ENCODE measurements at regions not wholly inside any gene's neighbourhood (a gene's known extent, or its start where the extent isn't known, plus 50 kb on each side); places are given as distances from the start of the nearest gene placed in this dataset.

DNA sequence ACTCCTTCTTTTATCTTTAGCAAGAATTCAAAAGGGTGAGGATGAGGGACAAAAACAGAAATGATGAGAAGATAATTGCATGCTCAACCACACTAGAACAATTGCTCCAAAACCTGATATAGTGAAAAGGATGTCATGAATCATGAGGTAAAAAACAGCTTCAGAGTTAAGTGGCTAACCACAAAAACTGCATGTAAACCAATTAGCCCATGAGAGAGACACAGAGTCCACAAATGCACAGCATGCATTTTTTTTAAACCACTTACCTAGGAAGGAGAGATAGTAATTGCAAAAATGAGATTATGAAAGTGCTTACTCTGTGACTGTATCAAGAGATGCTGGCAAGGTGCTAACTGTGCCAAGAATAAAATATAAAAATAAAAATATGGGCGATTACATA, 132.9 kb downstream of the MBL2 start:
- TF ChIP-seq, protein P1, sequence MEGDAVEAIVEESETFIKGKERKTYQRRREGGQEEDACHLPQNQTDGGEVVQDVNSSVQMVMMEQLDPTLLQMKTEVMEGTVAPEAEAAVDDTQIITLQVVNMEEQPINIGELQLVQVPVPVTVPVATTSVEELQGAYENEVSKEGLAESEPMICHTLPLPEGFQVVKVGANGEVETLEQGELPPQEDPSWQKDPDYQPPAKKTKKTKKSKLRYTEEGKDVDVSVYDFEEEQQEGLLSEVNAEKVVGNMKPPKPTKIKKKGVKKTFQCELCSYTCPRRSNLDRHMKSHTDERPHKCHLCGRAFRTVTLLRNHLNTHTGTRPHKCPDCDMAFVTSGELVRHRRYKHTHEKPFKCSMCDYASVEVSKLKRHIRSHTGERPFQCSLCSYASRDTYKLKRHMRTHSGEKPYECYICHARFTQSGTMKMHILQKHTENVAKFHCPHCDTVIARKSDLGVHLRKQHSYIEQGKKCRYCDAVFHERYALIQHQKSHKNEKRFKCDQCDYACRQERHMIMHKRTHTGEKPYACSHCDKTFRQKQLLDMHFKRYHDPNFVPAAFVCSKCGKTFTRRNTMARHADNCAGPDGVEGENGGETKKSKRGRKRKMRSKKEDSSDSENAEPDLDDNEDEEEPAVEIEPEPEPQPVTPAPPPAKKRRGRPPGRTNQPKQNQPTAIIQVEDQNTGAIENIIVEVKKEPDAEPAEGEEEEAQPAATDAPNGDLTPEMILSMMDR (IDR thresholded peaks at IDR 0.05; ENCODE audit: insufficient read depth, low read depth, low read length), result no peak
- no peak for TF ChIP-seq EZH2 (IDR thresholded peaks at IDR 0.05; ENCODE audit: insufficient read depth, low read length)

Data from astrocyte (in vitro differentiated cells and primary cell).